ENCODE measurements at regions not wholly inside any gene's neighbourhood (a gene's known extent, or its start where the extent isn't known, plus 50 kb on each side); places are given as distances from the start of the nearest gene placed in this dataset.
"Not testable (repeated sequence)": the region's sequence is repeated elsewhere in the genome, so short reads cannot be mapped to it uniquely, and the experiment has no call there.

- DNase-seq (ENCODE audit: low spot score): no peak
Observed at GRCh38 chr7:52254396-52255010, 780.9 kb upstream of the POM121L12 start.

- no peak for DNase-seq (ENCODE audit: low spot score)
Observed at GRCh38 chr7:52253953-52254352, 781.5 kb upstream of the POM121L12 start.

- DNase-seq (ENCODE audit: low spot score): no peak
Observed at GRCh38 chr7:52249741-52250140, 785.7 kb upstream of the POM121L12 start.

- no peak for DNase-seq (ENCODE audit: low spot score)
Observed at GRCh38 chr7:52247518-52247917, 787.9 kb upstream of the POM121L12 start.

- DNase-seq (ENCODE audit: low spot score): no peak
Observed at GRCh38 chr7:52243685-52244084, 791.7 kb upstream of the POM121L12 start.

- no peak for DNase-seq (ENCODE audit: low spot score)
Observed at GRCh38 chr7:52233248-52233647, 802.2 kb upstream of the POM121L12 start.

- no peak for DNase-seq (ENCODE audit: low spot score)
Observed at GRCh38 chr7:52211930-52212329, 823.5 kb upstream of the POM121L12 start.

GRCh38 chr7:52209614-52210013 is 825.8 kb upstream of the POM121L12 start:
- DNase-seq (ENCODE audit: low spot score): no peak

GRCh38 chr7:52197221-52197620 is 838.2 kb upstream of the POM121L12 start:
- DNase-seq (ENCODE audit: low spot score): no peak

- no peak for DNase-seq (ENCODE audit: low spot score)
Observed at GRCh38 chr7:52195664-52196063, 839.8 kb upstream of the POM121L12 start.

GRCh38 chr7:52189153-52189778 is 846.2 kb upstream of the POM121L12 start:
- no peak for DNase-seq (ENCODE audit: low spot score)

- DNase-seq (ENCODE audit: low spot score): no peak
Observed at GRCh38 chr7:52184006-52184703, 851.3 kb upstream of the POM121L12 start.

- no peak for DNase-seq (ENCODE audit: low spot score)
Observed at GRCh38 chr7:52179934-52180333, 855.5 kb upstream of the POM121L12 start.

- peak; percentile 6 for DNase-seq (ENCODE audit: low spot score)
Observed at GRCh38 chr7:52168085-52168484, 851.5 kb upstream of the COBL start.

GRCh38 chr7:52163311-52163710 is 846.7 kb upstream of the COBL start:
- no peak for DNase-seq (ENCODE audit: low spot score)

GRCh38 chr7:52161483-52161882 is 844.9 kb upstream of the COBL start:
- no peak for DNase-seq (ENCODE audit: low spot score)

GRCh38 chr7:52159421-52159820 is 842.8 kb upstream of the COBL start:
- DNase-seq (ENCODE audit: low spot score): not testable (repeated sequence)

GRCh38 chr7:52154382-52154781 is 837.8 kb upstream of the COBL start:
- no peak for DNase-seq (ENCODE audit: low spot score)

- DNase-seq (ENCODE audit: low spot score): no peak
Observed at GRCh38 chr7:52151559-52151958, 835.0 kb upstream of the COBL start.

GRCh38 chr7:52150952-52151351 is 834.3 kb upstream of the COBL start:
- DNase-seq (ENCODE audit: low spot score): no peak

GRCh38 chr7:52146871-52147634 is 830.4 kb upstream of the COBL start:
- no peak for DNase-seq (ENCODE audit: low spot score)

- no peak for DNase-seq (ENCODE audit: low spot score)
Observed at GRCh38 chr7:52143219-52143618, 826.6 kb upstream of the COBL start.

GRCh38 chr7:52140851-52141250 is 824.2 kb upstream of the COBL start:
- no peak for DNase-seq (ENCODE audit: low spot score)
